ENCODE measurements at regions not wholly inside any gene's neighbourhood (a gene's known extent, or its start where the extent isn't known, plus 50 kb on each side); places are given as distances from the start of the nearest gene placed in this dataset.

GRCh38 chr22:48864748-48865147 lies 962.9 kb downstream of the BRD1 start:
- no peak overlapping the region for H3K27ac ChIP-seq (ENCODE audit: low read length)
- DNase-seq (ENCODE audit: low read depth, low spot score) (no peak), ATAC-seq (no peak)
- BruUV-seq (replicated peaks), result no TSS peak
- TF ChIP-seq, protein P1, sequence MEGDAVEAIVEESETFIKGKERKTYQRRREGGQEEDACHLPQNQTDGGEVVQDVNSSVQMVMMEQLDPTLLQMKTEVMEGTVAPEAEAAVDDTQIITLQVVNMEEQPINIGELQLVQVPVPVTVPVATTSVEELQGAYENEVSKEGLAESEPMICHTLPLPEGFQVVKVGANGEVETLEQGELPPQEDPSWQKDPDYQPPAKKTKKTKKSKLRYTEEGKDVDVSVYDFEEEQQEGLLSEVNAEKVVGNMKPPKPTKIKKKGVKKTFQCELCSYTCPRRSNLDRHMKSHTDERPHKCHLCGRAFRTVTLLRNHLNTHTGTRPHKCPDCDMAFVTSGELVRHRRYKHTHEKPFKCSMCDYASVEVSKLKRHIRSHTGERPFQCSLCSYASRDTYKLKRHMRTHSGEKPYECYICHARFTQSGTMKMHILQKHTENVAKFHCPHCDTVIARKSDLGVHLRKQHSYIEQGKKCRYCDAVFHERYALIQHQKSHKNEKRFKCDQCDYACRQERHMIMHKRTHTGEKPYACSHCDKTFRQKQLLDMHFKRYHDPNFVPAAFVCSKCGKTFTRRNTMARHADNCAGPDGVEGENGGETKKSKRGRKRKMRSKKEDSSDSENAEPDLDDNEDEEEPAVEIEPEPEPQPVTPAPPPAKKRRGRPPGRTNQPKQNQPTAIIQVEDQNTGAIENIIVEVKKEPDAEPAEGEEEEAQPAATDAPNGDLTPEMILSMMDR (IDR thresholded peaks at IDR 0.05), result no peak
- no peak for TF ChIP-seq REST (IDR thresholded peaks at IDR 0.05; ENCODE audit: insufficient read depth in 1 of 2, low read depth in 2 of 2, low read length in 1 of 2)
- TF ChIP-seq SIN3A (IDR thresholded peaks at IDR 0.05; ENCODE audit: borderline replicate concordance, insufficient read depth, low read depth, low read length), result no peak
- TF ChIP-seq TCF7L2 (IDR thresholded peaks at IDR 0.05; ENCODE audit: low read depth, low read length), result no peak
- H3K27me3 ChIP-seq (ENCODE audit: control insufficient read depth, insufficient read depth, low read length), result no peaks in the 10 kb centered on the region; the same call in 1 of the 2 replicates
- no peaks in the 10 kb centered on the region for H3K9me3 ChIP-seq (ENCODE audit: control insufficient read depth, insufficient read depth, low read depth, low read length)
- POLR2A ChIA-PET, result no interaction called here
- no peak overlapping the region for H3K4me3 ChIP-seq (ENCODE audit: low read depth in 2 of 2, low read length in 2 of 2)
- H3K4me1 ChIP-seq (ENCODE audit: control insufficient read depth, insufficient read depth, low read length), result no peaks in the 10 kb centered on the region
- CTCF ChIA-PET, result no interaction called here
- intact Hi-C loops (cut with micrococcal nuclease; ENCODE audit: unreplicated experiment), result no loop called here
- H3K36me3 ChIP-seq (ENCODE audit: control insufficient read depth, insufficient read depth, low read length), result no peaks in the 10 kb centered on the region
- in situ Hi-C loops (cut with HindIII; ENCODE audit: low pct_unique_long_range_greater_than_20kb, low sequenced_read_pairs), result no loop called here

DNA sequence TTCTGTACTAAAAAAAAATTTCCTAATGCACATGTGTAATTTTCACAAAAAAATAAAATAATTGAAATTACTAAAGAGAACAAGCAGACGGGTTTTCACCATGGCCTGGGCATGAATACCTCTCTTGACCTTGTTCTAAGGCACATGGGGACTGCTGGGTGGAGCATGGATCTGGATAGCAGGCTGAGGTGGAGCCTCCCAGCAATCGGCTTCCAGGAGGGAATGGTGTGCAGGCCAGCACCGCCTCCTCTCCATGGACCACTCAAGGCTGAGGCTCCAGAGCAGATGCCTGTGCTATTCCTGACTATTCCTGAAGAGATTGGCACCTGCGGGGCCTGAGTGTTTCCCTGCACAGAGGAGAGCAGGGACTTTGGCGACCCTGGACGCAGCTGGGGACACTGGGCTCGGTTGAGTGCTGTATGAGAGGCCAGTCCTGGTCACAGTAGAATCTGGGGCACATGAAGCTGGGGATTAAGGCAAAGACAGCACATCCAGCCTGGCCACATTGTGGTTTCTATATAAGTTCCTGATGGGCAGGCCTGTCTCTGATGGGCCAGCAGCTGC lies 963.6 kb downstream of the BRD1 start:
- Histone ChIP-seq H3K4me3 (ENCODE audit: low read depth in 2 of 2, low read length in 2 of 2) (no peak overlapping the region), H3K36me3 (ENCODE audit: control insufficient read depth, insufficient read depth, low read length) (no peaks in the 10 kb centered on the region), H3K9me3 (ENCODE audit: control insufficient read depth, insufficient read depth, low read depth, low read length) (no peaks in the 10 kb centered on the region), H3K27ac (ENCODE audit: low read length) (no peak overlapping the region), H3K27me3 (ENCODE audit: control insufficient read depth, insufficient read depth, low read length) (no peaks in the 10 kb centered on the region; the same call in 1 of the 2 replicates), H3K4me1 (ENCODE audit: control insufficient read depth, insufficient read depth, low read length) (no peaks in the 10 kb centered on the region)
- ATAC-seq, result no peak
- ChIA-PET POLR2A (no interaction called here), CTCF (no interaction called here)
- intact Hi-C loops (cut with micrococcal nuclease; ENCODE audit: unreplicated experiment), result no loop called here
- in situ Hi-C loops (cut with HindIII; ENCODE audit: low pct_unique_long_range_greater_than_20kb, low sequenced_read_pairs), result no loop called here
- no TSS peak for BruUV-seq (replicated peaks)
- DNase-seq (ENCODE audit: low read depth, low spot score), result no peak
- no peak for TF ChIP-seq REST (IDR thresholded peaks at IDR 0.05; ENCODE audit: insufficient read depth in 1 of 2, low read depth in 2 of 2, low read length in 1 of 2)
- no peak for TF ChIP-seq POLR2AphosphoS5 (IDR thresholded peaks at IDR 0.05; ENCODE audit: low read depth, low read length)
- no peak for TF ChIP-seq SIN3A (IDR thresholded peaks at IDR 0.05; ENCODE audit: borderline replicate concordance, insufficient read depth, low read depth, low read length)
- TF ChIP-seq TCF7L2 (IDR thresholded peaks at IDR 0.05; ENCODE audit: low read depth, low read length), result no peak
- TF ChIP-seq, protein P1 (IDR thresholded peaks at IDR 0.05), result no peak

Data from Panc1 (cell line).